HEK293 (cell line): ENCODE measurements at regions not wholly inside any gene's neighbourhood (a gene's known extent, or its start where the extent isn't known, plus 50 kb on each side); places are given as distances from the start of the nearest gene placed in this dataset.

Experiments
- CTCF ChIA-PET: fragments of 350-600 bp; formaldehyde crosslinking; extraction: SDS; loops from one replicate; lab custom pipeline; 2021; ENCODE audit warnings: antibody characterized with exemption; lab: Yijun Ruan, JAX
- POLR2A ChIA-PET: fragments of 300-600 bp; formaldehyde crosslinking; extraction: SDS; loops from one replicate; lab custom pipeline; 2020; ENCODE audit warnings: antibody characterized with exemption, inconsistent platforms; lab: Yijun Ruan, JAX
- H3K27ac ChIP-seq: fragments of 200-500 bp; sonication (Bioruptor generic); 2 replicates; pipeline ENCODE4 v1.5.1; 2014; ENCODE audit warnings: low read depth, low read length, control low read depth, inconsistent platforms; ENCODE audit errors: extremely low read depth
- H3K36me3 ChIP-seq, 2 experiments: fragments of 200-500 bp in 1 of 2; sonication (Bioruptor generic) in 1 of 2; 1 replicate in 1 of 2; 2 replicates in 1 of 2; pipeline ENCODE4 v1.5.1; 2014 to 2017; ENCODE audit warnings: inconsistent platforms in 2 of 2, low read length in 2 of 2; ENCODE audit not compliant: control insufficient read depth in 2 of 2, insufficient read depth in 1 of 2
- H3K4me1 ChIP-seq: fragments of 200-500 bp; sonication (Bioruptor generic); 2 replicates; pipeline ENCODE4 v1.5.1; 2014; ENCODE audit warnings: mild to moderate bottlenecking, low read length, inconsistent platforms; ENCODE audit not compliant: control insufficient read depth, insufficient read depth
- H3K4me3 ChIP-seq: 2 replicates; pipeline ENCODE4 v1.5.1; 2011; ENCODE audit warnings: low read depth, mild to moderate bottlenecking, control low read depth, low read length, moderate library complexity
- H3K9me3 ChIP-seq: fragments of 200-500 bp; sonication (Bioruptor generic); 2 replicates; pipeline ENCODE4 v1.5.1; 2014; ENCODE audit warnings: low read depth, low read length, inconsistent platforms; ENCODE audit not compliant: control insufficient read depth, insufficient read depth
- GLIS2 ChIP-seq: fragments of 450-650 bp; formaldehyde crosslinking; IDR thresholded peaks from 2 replicates; pipeline ENCODE4 v1.5.1; 2016; ENCODE audit warnings: missing biosample characterization, missing genetic modification characterization
- PRDM2 ChIP-seq: fragments of 450-650 bp; formaldehyde crosslinking; IDR thresholded peaks from 2 replicates; pipeline ENCODE4 v1.5.1; 2016; ENCODE audit warnings: missing biosample characterization, missing genetic modification characterization, borderline replicate concordance
- WT1 ChIP-seq: fragments of 450-650 bp; formaldehyde crosslinking; IDR thresholded peaks from 2 replicates; pipeline ENCODE4 v1.5.1; 2016; ENCODE audit warnings: missing biosample characterization, missing genetic modification characterization
- ZBTB26 ChIP-seq: fragments of 450-650 bp; formaldehyde crosslinking; optimal IDR thresholded peaks from 2 replicates; pipeline ENCODE3; 2016; ENCODE audit warnings: missing biosample characterization, mild to moderate bottlenecking, missing genetic modification characterization
- ZNF214 ChIP-seq: fragments of 450-650 bp; formaldehyde crosslinking; IDR thresholded peaks from 2 replicates; pipeline ENCODE4 v1.5.1; 2017; ENCODE audit warnings: missing biosample characterization, mild to moderate bottlenecking, missing genetic modification characterization, borderline replicate concordance
- ZNF221 ChIP-seq: fragments of 450-650 bp; formaldehyde crosslinking; IDR thresholded peaks from 2 replicates; pipeline ENCODE4 v1.5.1; 2017; ENCODE audit warnings: missing biosample characterization, missing genetic modification characterization, borderline replicate concordance
- ZNF23 ChIP-seq: fragments of 450-650 bp; formaldehyde crosslinking; IDR thresholded peaks from 2 replicates; pipeline ENCODE4 v1.5.1; 2016; ENCODE audit warnings: missing biosample characterization, missing genetic modification characterization, borderline replicate concordance
- ZNF280C ChIP-seq: fragments of 450-650 bp; formaldehyde crosslinking; IDR thresholded peaks from 2 replicates; pipeline ENCODE4 v1.5.1; 2016; ENCODE audit warnings: missing biosample characterization, missing genetic modification characterization
- ZNF366 ChIP-seq: fragments of 450-650 bp; formaldehyde crosslinking; conservative IDR thresholded peaks from 2 replicates; pipeline ENCODE4 v1.5.1; 2016; ENCODE audit warnings: missing biosample characterization, missing genetic modification characterization
- ZNF513 ChIP-seq: fragments of 450-650 bp; IDR thresholded peaks from 2 replicates; pipeline ENCODE4 v1.5.1; 2018; ENCODE audit warnings: missing biosample characterization, missing genetic modification characterization
- ZNF518A ChIP-seq: fragments of 450-650 bp; formaldehyde crosslinking; conservative IDR thresholded peaks from 2 replicates; pipeline ENCODE4 v1.5.1; 2016; ENCODE audit warnings: low read depth, missing biosample characterization, missing genetic modification characterization
- ZNF521 ChIP-seq: fragments of 450-650 bp; formaldehyde crosslinking; IDR thresholded peaks from 2 replicates; pipeline ENCODE4 v1.5.1; 2017; ENCODE audit warnings: missing biosample characterization, mild to moderate bottlenecking, missing genetic modification characterization
- ZNF548 ChIP-seq: fragments of 450-650 bp; formaldehyde crosslinking; IDR thresholded peaks from 2 replicates; pipeline ENCODE4 v1.5.1; 2016; ENCODE audit warnings: missing biosample characterization, missing genetic modification characterization
- ZNF561 ChIP-seq: fragments of 450-650 bp; IDR thresholded peaks from 2 replicates; pipeline ENCODE4 v1.5.1; 2018; ENCODE audit warnings: missing biosample characterization, missing genetic modification characterization, borderline replicate concordance
- ZNF623 ChIP-seq: fragments of 450-650 bp; formaldehyde crosslinking; IDR thresholded peaks from 2 replicates; pipeline ENCODE4 v1.5.1; 2016; ENCODE audit warnings: missing biosample characterization, missing genetic modification characterization
- ZNF624 ChIP-seq: fragments of 450-650 bp; formaldehyde crosslinking; IDR thresholded peaks from 2 replicates; pipeline ENCODE4 v1.5.1; 2017; ENCODE audit warnings: missing biosample characterization, missing genetic modification characterization
- ZNF776 ChIP-seq: fragments of 450-650 bp; formaldehyde crosslinking; IDR thresholded peaks from 2 replicates; pipeline ENCODE4 v1.5.0; 2017; ENCODE audit warnings: missing biosample characterization, missing genetic modification characterization, borderline replicate concordance

- H3K4me3 ChIP-seq, result no peak overlapping the region
- H3K36me3 ChIP-seq, result no peaks in the 10 kb centered on the region
- H3K27ac ChIP-seq, result no peak overlapping the region
- H3K4me1 ChIP-seq, result no peaks in the 10 kb centered on the region
- no peaks in the 10 kb centered on the region for H3K9me3 ChIP-seq
- ChIA-PET POLR2A (no interaction called here), CTCF (no interaction called here)
- no peak for TF ChIP-seq ZNF776
- no peak for TF ChIP-seq ZNF561 (tag by site-specific recombination)
- TF ChIP-seq ZNF23 (tag by site-specific recombination), result no peak
- TF ChIP-seq ZNF221 (tag by site-specific recombination), result no peak
- no peak for TF ChIP-seq GLIS2 (tag by site-specific recombination)
- no peak for TF ChIP-seq WT1 (tag by site-specific recombination)
- TF ChIP-seq ZBTB26, result no peak
- TF ChIP-seq ZNF518A, result no peak
- no peak for TF ChIP-seq ZNF280C
- TF ChIP-seq ZNF624 (tag by site-specific recombination), result no peak
- TF ChIP-seq ZNF548, result no peak
- TF ChIP-seq ZNF366 (tag by site-specific recombination), result no peak
- no peak for TF ChIP-seq PRDM2 (tag by site-specific recombination)
- TF ChIP-seq ZNF623 (tag by site-specific recombination), result no peak
- TF ChIP-seq ZNF214 (tag by site-specific recombination), result no peak
- TF ChIP-seq ZNF513, result no peak
- TF ChIP-seq ZNF521, result no peak
Observed at GRCh38 chr4:10371869-10372471, 85.3 kb downstream of the ZNF518B start.
